HG02678 (cell line): ENCODE measurements at regions not wholly inside any gene's neighbourhood (a gene's known extent, or its start where the extent isn't known, plus 50 kb on each side); places are given as distances from the start of the nearest gene placed in this dataset.
"Not testable (repeated sequence)": the region's sequence is repeated elsewhere in the genome, so short reads cannot be mapped to it uniquely, and the experiment has no call there.

Experiments
- ATAC-seq: cut with Tn5 transposase; IDR thresholded peaks from one replicate; pipeline ENCODE4 v1.9.1; 2021; ENCODE audit warnings: mild to moderate bottlenecking, moderate library complexity; ENCODE audit not compliant: unreplicated experiment

DNA sequence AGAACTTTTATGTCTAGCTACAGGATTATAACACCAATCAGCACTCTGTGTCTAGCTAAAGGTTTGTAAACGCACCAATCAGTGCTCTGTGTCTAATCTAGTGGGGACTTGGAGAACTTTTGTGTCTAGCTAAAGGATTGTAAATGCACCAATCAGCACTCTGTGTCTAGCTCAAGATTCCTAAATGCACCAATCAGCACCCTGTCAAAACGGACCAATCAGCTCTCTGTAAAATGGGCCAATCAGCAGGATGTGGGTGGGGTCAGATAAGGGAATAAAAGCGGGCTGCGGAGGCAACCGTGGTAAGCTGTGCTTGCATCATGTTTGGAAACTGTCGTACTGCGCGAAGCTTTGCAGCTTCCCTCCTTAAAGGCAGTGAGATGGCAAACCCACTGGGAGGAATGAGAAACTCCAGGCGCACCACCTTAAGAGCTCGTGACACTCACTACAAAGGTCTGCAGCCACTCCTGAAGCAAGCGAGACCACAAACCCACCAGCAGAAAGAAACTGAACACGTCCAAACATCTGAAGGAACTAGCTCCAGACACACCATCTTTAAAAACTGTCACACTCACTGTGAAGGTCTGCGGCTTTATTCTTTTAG lies 112.1 kb upstream of the DUSP22 start:
- ATAC-seq, result not testable (repeated sequence)

DNA sequence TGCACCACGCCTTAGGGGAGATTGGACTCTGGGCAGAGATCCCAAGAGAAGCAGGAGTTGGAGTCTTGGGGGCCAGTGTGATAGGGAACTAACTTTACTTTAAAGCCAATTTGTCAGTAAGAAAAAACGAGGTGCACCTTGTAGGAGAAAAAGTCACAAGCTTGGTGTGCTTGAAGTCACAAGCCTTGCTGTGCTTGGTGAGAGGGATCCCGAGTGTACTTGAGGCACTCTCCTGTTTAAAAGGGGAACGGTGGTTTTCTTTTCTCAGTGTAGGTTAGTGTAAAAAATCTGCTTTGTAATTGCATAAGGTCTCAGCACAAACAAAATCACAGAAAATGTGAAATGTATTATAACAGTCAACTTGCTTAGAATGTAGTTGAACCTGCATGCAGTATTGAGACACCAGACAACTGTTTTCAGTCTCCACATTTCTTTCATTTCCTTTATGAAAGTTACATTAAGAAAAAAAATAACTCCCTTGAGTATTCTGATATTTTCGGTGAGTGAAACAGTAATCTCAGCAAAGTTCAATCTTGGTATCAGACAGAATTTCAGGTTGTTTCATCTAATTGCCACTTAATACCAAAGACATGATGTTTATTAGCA lies 111.1 kb upstream of the DUSP22 start:
- ATAC-seq, result peak; percentile 60

DNA sequence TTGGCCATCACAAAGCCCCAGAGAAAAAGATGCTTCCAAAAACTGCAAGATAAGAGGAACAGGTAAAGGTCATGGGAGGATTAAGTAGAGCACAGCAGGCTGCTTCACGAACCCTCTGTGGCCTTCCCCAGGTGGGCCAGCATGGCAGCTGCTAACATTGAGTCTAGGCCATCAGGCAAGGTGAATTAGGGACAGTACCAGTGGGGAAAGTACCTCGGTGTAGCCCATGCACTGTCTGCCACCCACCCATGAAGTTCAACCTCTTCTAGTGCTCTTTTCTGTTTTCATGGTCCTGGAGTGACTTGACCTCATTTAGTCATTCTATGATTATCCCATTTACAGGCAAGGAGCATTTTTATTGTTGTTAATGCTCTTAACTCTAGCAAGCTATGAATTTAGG lies 108.6 kb upstream of the DUSP22 start:
- peak; percentile 39 for ATAC-seq

DNA sequence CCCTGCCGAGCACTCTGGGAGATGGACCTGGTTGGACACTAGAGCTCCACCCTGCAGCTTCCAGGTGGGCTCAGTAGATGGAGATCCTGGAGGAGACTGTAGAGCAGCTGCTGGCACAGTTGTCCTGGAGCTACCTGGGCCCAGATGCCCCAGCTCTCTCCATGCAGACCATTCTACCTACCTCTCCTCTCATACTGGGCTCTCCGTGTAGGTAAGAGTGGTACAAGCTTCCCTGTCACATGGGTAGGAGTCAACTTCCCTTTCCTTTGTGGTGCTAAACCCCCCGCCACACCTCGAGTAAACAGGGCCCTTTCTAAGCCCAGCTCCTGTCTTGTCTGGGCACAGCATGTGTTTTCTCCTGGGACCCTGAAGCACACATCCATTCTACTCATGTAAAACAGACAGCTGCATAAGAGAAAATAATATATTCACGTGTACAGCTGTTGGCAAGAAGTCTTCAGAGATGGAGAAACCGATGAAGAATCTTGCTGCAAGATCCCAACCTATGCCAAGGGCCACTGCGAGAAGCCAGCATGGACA lies 108.1 kb upstream of the DUSP22 start:
- no peak for ATAC-seq

DNA sequence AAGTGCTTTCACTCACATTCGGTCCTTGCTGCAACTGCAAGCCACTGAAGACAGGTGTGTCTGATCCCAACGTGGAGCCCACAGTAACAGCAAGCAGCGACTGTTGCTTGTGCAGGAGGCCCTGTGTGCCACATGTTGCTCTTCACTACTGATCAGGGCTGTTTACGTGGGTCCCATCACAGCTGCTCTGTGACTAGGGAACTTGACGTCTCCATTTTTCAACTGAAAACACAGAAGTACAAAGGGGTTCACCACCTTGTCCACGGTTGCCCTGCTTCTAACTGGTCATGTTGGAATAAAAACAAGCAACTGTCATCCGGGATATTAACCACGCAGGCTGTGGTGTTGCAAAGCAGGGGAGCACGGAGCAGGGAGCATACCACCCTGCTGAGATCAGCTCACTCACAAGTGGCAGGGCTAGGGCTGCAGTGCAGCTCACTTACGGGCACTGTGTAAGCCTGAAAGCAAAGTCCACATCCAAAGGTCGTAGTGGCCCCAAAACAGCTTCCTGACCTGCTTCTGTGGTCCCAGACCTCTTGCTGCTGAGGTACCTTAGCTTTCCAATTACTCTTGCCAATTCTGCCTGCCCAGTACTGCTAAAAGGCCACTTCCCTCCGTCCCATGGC lies 105.8 kb upstream of the DUSP22 start:
- ATAC-seq, result no peak

DNA sequence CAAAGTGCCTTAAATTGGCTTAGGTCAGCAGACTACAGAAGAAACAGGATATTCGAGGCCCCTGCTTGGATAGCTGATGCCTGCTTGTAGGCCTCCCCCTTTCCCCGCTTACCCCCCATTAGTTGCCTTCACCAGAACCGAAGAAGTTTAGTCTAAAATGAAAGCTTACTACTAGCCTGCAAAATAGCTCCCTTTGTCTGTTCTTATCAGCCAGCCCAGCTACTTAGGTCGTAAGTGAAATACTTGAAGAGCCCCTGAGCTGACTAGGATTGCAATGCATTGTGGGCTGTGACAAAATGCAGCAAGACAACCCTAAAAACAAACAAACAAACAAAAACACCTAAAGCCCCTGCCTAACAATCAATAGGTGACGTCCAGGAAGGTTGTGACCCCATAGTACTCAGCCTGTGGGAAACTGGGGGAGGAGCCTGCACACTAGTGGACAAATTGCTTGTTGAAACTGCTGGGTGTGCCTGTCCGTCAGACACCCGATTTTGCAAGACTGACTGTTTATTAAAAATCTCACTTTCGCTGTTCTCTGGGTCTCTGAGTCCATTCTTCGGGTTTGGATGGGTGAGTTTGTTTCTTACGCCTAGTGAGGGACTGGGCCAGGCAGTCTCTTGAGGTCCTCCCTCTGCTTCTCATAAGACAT lies 105.0 kb upstream of the DUSP22 start:
- no peak for ATAC-seq

DNA sequence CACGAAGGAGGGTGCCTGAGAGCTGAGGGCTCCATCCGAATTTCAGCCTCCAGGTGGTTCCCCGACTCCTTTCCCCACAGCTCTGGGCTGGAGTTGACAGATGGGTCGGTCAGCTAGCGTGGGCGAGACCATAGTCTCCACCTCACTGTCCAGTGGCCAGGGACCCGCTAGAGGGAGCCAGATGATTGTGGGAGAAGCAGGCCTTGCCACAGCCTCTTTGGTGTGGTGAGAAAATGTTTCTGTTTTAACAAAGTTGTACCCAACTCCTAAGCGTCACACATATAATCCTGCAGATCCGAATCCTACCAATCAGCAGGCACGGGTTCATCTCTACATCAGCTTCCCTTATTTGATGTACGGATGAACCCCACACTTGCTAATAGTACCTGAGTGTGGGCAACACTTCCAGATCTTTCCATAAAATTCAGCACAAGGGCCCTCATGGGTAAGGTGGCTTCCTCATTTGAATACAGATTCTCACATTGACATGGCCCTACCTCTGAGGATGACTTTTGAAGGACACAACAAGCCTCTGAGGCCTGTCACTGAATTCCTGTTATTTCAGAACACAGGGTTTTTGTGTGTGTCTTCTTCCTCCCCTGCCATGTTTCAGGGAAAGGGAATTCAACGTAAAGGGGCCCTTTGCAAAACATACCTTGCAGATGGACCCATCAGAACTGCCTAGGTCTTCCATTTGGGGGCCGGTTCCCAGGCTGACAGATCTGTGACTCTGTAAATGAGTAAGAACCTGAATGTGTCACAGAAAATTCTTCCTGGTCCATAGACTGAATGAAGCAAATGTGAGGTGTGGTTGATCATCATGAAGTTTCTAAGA lies 103.2 kb upstream of the DUSP22 start:
- ATAC-seq, result peak; percentile 75

DNA sequence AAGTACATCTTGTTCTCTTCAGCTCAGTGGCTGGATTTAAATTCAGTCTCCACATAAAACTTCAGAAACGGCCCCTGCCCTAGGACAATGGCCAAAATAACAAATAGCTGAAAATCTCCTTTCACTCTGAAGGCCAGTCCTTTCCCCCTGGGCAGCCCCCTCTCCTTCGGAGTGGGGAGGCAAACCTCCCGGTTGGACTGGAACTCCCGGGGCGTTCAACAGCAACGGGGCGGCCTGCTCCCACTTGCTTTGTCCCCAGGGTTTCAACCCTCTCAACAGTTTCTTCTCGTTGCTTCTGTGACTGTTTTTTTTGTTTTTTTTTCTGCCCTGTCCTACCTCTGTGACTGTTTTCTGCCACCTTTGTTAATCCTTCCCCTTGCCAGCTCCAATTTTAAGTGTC lies 102.6 kb upstream of the DUSP22 start:
- peak; percentile 5 for ATAC-seq

DNA sequence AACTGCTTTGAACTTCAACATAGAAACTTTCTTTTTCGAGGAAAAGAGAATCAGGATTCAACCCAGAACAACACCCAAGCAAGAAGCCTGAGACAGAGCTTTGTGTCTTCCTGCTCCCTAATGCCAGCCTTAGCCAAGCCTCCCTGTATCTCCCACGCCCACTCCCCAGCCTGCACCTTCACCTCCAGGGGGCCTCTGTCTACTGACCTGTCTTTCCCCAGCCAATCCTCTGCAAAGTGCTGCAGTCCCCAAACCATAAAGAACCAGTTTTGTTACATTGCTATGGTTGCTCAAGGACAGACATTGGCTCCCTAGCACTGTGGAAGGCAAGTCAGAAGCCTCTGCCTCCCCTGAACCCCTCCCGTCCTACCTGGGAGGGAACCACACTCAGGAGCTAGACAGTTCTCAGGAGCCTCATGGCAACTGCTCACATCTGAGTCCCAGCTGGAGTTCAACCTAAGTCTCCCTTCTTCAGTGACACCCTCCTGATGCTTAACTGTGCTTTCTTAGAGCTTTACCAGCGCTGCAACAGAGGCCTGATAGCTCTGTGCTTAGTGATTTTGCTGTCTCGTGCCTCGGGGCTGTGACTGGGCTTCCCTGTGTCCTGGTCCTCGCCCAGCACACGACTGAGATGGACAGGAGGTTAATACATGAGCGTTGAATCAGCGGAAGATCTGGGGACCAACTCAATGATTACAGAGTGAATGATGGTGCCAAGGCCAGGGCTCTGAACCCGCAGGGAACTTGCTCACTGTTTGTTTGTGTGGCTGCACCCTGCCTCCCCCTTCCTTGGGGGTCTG lies 101.5 kb upstream of the DUSP22 start:
- ATAC-seq, result no peak

DNA sequence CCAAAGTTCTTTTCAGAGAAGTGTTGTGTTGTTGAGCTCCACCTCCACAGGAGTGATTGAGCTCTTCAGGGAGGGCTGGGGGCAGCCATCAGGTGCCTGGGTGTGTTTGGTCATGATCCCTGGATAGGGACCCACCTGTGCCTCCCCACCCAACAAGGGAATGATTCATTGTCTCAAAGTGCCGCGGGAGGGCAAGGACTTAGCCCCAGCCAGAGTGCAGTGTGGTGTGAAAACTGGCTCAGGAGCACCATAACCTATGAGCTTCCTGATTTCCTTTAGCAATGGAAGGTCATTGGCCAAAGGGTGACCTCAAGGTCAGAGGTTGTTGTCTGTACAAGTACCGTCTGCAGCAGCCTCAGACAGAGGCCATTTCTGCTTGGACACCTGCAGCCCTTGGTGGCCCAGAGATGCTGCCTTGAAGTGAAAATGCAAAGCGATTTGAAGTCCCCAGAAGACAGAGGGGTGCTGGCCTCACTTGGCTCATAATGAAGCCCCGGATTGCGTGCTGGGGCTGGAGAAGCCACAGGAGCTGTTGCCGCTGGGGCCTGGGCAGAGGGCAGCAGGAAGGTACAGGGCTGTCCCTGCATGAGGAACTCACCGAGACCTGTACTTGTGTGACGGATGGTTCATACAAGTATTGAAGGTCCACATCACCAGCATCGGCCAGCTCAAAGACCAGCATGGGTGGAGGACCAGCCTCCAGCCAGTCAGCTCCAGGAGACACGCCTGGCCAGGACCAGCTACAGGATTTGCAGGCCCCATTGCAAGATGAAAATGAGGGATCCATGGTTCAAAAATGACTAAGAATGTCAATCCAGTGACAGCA lies 100.6 kb upstream of the DUSP22 start:
- no peak for ATAC-seq

DNA sequence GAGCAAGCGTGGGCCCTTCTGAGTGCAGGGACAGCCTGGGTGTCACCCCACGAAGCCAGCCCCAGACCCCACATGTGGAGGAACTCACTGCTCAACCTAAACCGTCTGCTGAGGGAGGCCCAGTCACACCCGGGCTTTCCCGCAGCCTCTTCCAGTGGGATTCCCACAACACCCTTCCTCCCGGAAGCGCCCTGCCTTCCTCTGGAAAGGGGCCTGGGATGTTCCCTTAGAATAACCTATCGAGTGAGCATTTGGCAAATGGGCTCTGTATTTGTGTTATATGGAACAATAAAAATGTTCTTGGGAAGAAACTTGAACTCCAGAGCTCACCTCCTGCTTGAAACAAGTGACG lies 100.0 kb upstream of the DUSP22 start:
- ATAC-seq, result no peak

DNA sequence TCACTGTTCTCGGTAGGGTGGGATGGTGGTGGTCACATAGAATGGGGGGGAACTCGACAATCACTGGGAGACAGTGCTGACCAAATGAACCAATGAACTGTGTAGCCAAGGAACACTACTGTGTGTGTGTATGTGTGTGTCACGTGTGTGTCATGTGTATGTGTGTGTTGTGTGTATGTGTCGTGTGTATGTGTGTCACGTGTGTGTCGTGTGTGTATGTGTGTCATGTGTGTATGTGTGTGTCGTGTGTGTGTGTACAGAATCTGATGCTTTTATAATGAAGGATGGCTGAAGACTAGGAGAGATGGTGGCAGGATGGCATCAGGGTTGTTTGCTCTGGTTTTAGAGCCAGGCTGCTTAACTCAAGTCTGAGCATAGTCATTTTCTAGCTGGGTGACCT lies 99.1 kb upstream of the DUSP22 start:
- no peak for ATAC-seq

DNA sequence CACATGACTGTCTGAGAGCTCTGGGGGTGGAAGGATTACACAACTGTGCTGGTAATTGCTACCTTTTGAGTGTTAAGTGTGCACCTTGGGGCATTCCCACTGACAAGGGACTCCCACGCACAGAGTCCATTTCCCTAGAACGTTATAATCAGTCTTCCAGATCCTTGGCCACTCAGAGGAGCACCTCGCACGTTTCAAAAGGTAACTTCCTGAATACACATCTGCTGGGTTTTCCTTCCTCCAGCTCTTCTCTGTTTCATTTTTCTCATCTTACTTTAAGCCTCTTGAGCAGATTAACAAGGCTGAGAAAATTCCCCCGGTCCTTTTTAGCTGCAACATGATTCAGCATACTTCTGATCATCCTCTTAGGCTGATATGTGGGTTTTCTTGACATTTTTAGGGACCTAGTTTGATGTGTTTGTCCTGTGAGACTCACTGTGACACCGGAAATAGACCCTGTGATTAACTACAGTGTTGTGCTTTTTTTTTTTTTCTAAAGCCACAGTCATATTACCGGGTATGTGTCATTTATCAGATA lies 98.4 kb upstream of the DUSP22 start:
- peak; percentile 25 for ATAC-seq

DNA sequence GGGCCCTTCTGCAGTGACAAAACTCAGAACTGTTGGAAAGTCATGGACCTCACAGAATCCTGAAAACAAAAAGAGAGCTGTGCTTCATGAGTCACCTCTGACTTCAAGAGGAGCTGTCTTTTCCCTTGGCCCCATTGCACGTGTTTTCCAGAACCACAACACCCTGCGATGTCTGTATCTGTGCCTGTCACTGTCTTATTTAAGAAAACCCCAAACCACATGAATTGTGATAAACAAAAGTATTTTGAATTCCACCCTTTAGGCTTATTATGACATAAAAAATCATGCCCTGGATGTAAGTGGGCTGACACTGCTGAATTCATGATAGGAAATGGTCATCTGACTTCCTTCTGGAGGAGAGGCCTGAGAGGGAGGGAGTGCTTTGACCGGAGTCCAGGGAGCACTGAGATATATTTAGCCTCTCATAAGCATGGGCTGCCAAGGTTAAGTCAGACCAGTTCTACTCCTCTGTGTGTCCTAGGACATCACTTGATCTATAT lies 96.4 kb upstream of the DUSP22 start:
- ATAC-seq, result no peak

DNA sequence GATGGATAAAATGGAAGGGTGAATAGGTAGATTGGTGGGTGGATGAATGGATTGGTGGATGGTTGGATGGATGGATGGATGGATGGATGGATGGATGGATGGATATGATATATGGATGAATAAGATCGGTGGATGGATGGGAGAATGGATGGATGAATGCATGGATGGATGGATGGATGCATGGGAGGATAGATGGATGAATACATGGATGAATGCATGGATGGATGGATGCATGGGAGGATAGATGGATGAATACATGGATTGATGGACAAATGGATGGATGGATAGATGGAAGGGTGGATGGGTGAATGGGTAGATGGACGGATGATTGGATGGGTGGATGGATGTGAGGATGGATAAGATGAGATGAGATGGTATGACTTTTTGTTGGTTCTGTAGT lies 95.7 kb upstream of the DUSP22 start:
- no peak for ATAC-seq

DNA sequence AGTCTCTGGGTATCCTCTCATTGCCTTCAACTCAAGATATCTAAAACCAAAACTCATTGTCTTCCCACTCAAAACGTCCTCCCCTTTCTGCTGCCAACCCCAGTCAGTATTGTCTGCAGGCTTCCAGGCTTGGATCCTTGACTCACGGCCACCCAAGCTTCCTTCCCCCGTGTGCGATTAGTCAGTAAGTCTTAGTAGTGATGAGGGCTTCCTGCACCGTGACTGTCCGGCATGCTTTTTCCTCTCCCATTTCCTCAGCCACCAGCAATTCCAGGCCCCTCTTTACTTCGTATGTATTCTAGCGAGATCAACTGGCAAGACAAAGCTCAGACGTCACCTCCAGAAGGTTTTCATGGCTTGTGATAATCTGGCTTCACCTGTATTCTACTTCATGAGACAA lies 88.6 kb upstream of the DUSP22 start:
- no peak for ATAC-seq

DNA sequence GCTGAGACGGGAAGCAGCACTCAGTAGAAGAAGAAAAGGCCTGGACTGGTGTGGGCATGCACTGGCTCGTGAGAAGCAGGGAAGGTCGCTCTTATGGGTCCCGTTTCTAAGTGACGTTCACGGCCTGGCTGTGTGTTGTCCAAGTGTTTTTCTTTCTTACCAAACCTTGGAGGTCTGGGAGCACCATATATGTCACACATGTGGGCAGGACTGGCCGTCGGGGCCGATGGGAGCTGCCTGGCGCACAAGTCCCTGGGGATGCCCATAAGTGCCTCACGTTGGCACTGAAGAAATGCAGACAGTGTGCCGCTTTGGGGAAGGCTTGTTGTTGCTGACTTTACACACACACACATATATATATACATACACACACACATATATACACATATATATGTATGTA lies 86.0 kb upstream of the DUSP22 start:
- no peak for ATAC-seq

DNA sequence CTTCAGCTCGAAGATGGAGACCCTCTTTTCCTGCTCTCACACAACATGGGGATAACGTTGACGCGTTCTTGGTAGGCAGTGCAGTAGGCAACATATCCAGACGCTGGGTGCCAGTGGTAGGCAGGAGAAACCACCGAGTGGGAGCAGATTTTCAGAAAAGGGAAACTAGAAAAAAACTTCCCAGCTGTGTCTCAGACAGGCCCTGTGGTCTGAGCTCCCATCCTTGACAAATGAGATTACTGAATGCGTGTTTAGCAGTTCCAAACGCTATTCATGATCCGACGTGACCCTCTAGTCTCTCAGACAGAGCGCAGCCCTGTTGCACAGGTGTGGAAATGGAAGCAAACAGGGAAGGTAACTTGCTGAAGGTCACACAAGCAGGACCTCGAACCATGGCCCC lies 83.9 kb upstream of the DUSP22 start:
- ATAC-seq, result no peak

DNA sequence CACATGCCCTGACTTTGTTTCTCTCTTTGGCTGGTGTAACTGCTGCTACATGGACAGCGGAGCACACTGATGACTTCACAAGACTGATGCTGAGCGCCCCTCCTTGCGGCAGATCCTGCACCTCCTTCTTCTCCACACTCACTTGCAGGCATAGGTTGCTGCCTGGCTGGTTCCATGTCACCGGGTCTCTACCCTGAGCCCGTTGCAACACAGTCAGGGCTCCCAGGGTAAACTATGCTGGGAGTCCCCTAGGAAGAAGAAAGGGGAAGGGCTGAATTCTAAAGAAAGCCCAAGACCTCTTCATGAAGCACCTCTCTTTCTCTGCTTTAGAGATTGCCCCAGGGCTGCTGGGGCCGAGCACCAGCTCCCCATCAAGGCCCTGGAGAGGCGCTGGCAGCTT lies 83.3 kb upstream of the DUSP22 start:
- no peak for ATAC-seq
